ENCODE measurements at regions not wholly inside any gene's neighbourhood (a gene's known extent, or its start where the extent isn't known, plus 50 kb on each side); places are given as distances from the start of the nearest gene placed in this dataset.

DNA sequence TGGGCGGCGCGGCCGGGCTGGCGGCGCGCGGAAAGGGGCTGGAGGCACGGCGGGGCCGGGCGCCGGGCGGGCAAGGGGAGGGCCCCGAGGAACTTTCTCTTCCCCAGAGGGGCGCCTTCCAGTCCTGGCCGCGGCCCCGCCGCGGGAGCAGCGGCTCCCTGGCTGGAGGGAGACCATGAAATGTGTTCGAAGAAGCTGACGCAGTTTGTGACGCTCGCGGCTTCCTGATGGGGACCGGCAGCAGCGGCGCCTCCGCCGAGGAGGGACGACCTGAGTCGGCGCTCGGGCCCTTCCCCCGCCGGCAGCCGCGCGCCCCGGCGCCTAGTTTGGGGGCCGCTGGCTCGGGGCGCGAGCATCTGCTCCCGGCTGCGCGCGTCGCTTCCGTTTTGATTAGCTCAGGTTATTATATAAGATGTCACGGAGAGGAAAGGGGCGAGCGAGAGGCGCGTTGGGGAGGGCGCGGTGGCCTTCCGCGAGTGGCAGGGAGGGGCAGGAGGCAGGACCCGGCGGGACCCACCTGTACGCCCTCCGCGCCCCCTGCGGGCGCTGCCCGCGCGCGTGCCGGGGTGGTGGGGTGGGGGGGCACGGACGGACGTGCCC is 57.1 kb upstream of the PCGF5 start:
- TF ChIP-seq EZH2phosphoT487 (IDR thresholded peaks at IDR 0.05; ENCODE audit: borderline replicate concordance) = no peak
- TF ChIP-seq, protein P1, sequence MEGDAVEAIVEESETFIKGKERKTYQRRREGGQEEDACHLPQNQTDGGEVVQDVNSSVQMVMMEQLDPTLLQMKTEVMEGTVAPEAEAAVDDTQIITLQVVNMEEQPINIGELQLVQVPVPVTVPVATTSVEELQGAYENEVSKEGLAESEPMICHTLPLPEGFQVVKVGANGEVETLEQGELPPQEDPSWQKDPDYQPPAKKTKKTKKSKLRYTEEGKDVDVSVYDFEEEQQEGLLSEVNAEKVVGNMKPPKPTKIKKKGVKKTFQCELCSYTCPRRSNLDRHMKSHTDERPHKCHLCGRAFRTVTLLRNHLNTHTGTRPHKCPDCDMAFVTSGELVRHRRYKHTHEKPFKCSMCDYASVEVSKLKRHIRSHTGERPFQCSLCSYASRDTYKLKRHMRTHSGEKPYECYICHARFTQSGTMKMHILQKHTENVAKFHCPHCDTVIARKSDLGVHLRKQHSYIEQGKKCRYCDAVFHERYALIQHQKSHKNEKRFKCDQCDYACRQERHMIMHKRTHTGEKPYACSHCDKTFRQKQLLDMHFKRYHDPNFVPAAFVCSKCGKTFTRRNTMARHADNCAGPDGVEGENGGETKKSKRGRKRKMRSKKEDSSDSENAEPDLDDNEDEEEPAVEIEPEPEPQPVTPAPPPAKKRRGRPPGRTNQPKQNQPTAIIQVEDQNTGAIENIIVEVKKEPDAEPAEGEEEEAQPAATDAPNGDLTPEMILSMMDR (conservative IDR thresholded peaks at IDR 0.05; ENCODE audit: low read length) = no peak

Measured in Loucy (cell line).